Liver (tissue), 3 donors: ENCODE measurements at regions not wholly inside any gene's neighbourhood (a gene's known extent, or its start where the extent isn't known, plus 50 kb on each side); places are given as distances from the start of the nearest gene placed in this dataset.

ENCODE experiments used
- GABPA ChIP-seq, 2 donors: IDR thresholded peaks in 1 of 2; conservative IDR thresholded peaks in 1 of 2; 2 replicates each; pipeline ENCODE4 v1.6.1; 2016; ENCODE audit warnings: antibody characterized with exemption in 2 of 2, mild to moderate bottlenecking in 1 of 2, moderate library complexity in 1 of 2
- JUND ChIP-seq, 2 donors: IDR thresholded peaks; 2 replicates each; pipeline ENCODE4 v1.6.1; 2016; ENCODE audit warnings: antibody characterized with exemption in 2 of 2
- RAD21 ChIP-seq, 2 donors: IDR thresholded peaks; 2 replicates each; pipeline ENCODE4 v1.6.1; 2016; ENCODE audit warnings: antibody characterized with exemption in 2 of 2, mild to moderate bottlenecking in 2 of 2
- TAF1 ChIP-seq: conservative IDR thresholded peaks from 2 replicates; pipeline ENCODE4 v1.6.1; 2016; ENCODE audit warnings: antibody characterized with exemption, mild to moderate bottlenecking
- YY1 ChIP-seq: IDR thresholded peaks from 2 replicates; pipeline ENCODE4 v1.6.1; 2016; ENCODE audit warnings: antibody characterized with exemption, mild to moderate bottlenecking
- TF ChIP-seq, protein P1 (sequence below): IDR thresholded peaks from 2 replicates; pipeline ENCODE4 v1.6.1; 2016; ENCODE audit warnings: antibody characterized with exemption, mild to moderate bottlenecking
- TF ChIP-seq, protein P2 (sequence below): IDR thresholded peaks from 2 replicates; pipeline ENCODE4 v1.6.1; 2016; ENCODE audit warnings: antibody characterized with exemption
- TF ChIP-seq, protein P3 (sequence below): fragments of 150-350 bp; IDR thresholded peaks from 2 replicates; pipeline ENCODE4 v1.5.1; 2017; ENCODE audit warnings: improper control_type of control experiment, low read depth, low read length; ENCODE audit not compliant: missing input control
- TF ChIP-seq, protein P4 (sequence below): IDR thresholded peaks from 2 replicates; pipeline ENCODE4 v1.6.1; 2016; ENCODE audit warnings: antibody characterized with exemption
- donor health status: healthy.
- donor health status: healthy.

DNA sequence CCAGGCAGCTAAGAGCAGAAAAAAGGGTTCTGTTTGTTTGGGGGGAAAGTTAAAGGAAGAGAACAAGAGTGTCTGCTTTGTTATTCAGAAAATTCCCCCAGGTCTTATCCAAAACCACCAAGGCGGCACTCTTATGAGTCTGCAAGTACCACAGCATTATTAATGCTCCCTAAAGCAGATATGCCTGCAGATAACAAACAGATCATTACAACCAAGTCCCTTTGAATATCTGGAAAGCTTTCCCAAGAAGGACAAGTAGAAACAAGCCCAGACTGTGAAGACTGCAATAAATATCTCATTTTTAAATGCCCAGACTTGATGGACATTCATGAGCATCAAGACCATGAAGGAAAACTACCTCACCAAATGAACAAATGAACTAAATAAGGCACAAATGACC, 278.6 kb upstream of the TMEFF2 start:
- TF ChIP-seq, protein P1, sequence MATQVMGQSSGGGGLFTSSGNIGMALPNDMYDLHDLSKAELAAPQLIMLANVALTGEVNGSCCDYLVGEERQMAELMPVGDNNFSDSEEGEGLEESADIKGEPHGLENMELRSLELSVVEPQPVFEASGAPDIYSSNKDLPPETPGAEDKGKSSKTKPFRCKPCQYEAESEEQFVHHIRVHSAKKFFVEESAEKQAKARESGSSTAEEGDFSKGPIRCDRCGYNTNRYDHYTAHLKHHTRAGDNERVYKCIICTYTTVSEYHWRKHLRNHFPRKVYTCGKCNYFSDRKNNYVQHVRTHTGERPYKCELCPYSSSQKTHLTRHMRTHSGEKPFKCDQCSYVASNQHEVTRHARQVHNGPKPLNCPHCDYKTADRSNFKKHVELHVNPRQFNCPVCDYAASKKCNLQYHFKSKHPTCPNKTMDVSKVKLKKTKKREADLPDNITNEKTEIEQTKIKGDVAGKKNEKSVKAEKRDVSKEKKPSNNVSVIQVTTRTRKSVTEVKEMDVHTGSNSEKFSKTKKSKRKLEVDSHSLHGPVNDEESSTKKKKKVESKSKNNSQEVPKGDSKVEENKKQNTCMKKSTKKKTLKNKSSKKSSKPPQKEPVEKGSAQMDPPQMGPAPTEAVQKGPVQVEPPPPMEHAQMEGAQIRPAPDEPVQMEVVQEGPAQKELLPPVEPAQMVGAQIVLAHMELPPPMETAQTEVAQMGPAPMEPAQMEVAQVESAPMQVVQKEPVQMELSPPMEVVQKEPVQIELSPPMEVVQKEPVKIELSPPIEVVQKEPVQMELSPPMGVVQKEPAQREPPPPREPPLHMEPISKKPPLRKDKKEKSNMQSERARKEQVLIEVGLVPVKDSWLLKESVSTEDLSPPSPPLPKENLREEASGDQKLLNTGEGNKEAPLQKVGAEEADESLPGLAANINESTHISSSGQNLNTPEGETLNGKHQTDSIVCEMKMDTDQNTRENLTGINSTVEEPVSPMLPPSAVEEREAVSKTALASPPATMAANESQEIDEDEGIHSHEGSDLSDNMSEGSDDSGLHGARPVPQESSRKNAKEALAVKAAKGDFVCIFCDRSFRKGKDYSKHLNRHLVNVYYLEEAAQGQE, result no peak
- TF ChIP-seq, protein P2, sequence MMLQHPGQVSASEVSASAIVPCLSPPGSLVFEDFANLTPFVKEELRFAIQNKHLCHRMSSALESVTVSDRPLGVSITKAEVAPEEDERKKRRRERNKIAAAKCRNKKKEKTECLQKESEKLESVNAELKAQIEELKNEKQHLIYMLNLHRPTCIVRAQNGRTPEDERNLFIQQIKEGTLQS, result no peak
- TF ChIP-seq, protein P3, sequence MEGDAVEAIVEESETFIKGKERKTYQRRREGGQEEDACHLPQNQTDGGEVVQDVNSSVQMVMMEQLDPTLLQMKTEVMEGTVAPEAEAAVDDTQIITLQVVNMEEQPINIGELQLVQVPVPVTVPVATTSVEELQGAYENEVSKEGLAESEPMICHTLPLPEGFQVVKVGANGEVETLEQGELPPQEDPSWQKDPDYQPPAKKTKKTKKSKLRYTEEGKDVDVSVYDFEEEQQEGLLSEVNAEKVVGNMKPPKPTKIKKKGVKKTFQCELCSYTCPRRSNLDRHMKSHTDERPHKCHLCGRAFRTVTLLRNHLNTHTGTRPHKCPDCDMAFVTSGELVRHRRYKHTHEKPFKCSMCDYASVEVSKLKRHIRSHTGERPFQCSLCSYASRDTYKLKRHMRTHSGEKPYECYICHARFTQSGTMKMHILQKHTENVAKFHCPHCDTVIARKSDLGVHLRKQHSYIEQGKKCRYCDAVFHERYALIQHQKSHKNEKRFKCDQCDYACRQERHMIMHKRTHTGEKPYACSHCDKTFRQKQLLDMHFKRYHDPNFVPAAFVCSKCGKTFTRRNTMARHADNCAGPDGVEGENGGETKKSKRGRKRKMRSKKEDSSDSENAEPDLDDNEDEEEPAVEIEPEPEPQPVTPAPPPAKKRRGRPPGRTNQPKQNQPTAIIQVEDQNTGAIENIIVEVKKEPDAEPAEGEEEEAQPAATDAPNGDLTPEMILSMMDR, result no peak
- TF ChIP-seq TAF1, result no peak
- no peak for TF ChIP-seq YY1
- no peak for TF ChIP-seq JUND (IDR thresholded peaks at IDR 0.05)
- no peak for TF ChIP-seq GABPA (IDR thresholded peaks at IDR 0.05 in 1 of 2, conservative IDR thresholded peaks at IDR 0.05 in 1 of 2)
- TF ChIP-seq, protein P4, sequence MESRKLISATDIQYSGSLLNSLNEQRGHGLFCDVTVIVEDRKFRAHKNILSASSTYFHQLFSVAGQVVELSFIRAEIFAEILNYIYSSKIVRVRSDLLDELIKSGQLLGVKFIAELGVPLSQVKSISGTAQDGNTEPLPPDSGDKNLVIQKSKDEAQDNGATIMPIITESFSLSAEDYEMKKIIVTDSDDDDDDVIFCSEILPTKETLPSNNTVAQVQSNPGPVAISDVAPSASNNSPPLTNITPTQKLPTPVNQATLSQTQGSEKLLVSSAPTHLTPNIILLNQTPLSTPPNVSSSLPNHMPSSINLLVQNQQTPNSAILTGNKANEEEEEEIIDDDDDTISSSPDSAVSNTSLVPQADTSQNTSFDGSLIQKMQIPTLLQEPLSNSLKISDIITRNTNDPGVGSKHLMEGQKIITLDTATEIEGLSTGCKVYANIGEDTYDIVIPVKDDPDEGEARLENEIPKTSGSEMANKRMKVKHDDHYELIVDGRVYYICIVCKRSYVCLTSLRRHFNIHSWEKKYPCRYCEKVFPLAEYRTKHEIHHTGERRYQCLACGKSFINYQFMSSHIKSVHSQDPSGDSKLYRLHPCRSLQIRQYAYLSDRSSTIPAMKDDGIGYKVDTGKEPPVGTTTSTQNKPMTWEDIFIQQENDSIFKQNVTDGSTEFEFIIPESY, result no peak
- no peak for TF ChIP-seq RAD21 (IDR thresholded peaks at IDR 0.05)
